ENCODE measurements at regions not wholly inside any gene's neighbourhood (a gene's known extent, or its start where the extent isn't known, plus 50 kb on each side); places are given as distances from the start of the nearest gene placed in this dataset.

GRCh38 chr6:120493505-120493904 is 840.8 kb downstream of the TBC1D32 start:
- no peak for TF ChIP-seq CTCF (conservative IDR thresholded peaks at IDR 0.05)
- H3K23ac ChIP-seq (ENCODE audit: insufficient read length, low read depth, low read length) = no peak overlapping the region
- no peak overlapping the region for H3K14ac ChIP-seq (ENCODE audit: insufficient read depth, low read length)
- H3K27me3 Mint-ChIP-seq (ENCODE audit: low read depth) = no peaks in the 10 kb centered on the region
- no peak overlapping the region for H3T11ph ChIP-seq (ENCODE audit: low read length)
- no peaks in the 10 kb centered on the region for H3K4me1 Mint-ChIP-seq
- H3K27me3 ChIP-seq (ENCODE audit: insufficient read depth, low read length) = no peaks in the 10 kb centered on the region
- no peak overlapping the region for H3K4me2 ChIP-seq (ENCODE audit: insufficient read depth, insufficient read length, low read length)
- no peaks in the 10 kb centered on the region for H3K23me2 ChIP-seq (ENCODE audit: insufficient read length, low read depth, low read length, poor library complexity, severe bottlenecking)
- no peak overlapping the region for H4K8ac ChIP-seq (replicated peaks; ENCODE audit: insufficient read length, low read depth, low read length)
- no peaks in the 10 kb centered on the region for H3K9me3 ChIP-seq (ENCODE audit: control insufficient read depth, low read depth, low read length)
- H3K79me1 ChIP-seq (ENCODE audit: insufficient read depth, low read depth, low read length, poor library complexity, severe bottlenecking) = no peaks in the 10 kb centered on the region
- no peak overlapping the region for H4K91ac ChIP-seq (ENCODE audit: insufficient read length, low read depth, low read length)
- H3K4ac ChIP-seq (ENCODE audit: low read depth, low read length) = no peak overlapping the region
- no peaks in the 10 kb centered on the region for H3K9me3 Mint-ChIP-seq
- H2AK5ac ChIP-seq (ENCODE audit: insufficient read length, low read length) = no peak overlapping the region
- H2BK20ac ChIP-seq (ENCODE audit: low read depth, low read length, poor library complexity, severe bottlenecking) = no peak overlapping the region
- H4K20me1 ChIP-seq (ENCODE audit: control insufficient read depth, insufficient read depth, insufficient read length) = no peaks in the 10 kb centered on the region
- H2AFZ ChIP-seq (ENCODE audit: low read length) = no peak overlapping the region
- no peak overlapping the region for H2BK5ac ChIP-seq (ENCODE audit: insufficient read length, low read length)
- no peak for DNase-seq
- H3K18ac ChIP-seq (ENCODE audit: insufficient read length, low read depth, low read length) = no peak overlapping the region
- no peak overlapping the region for H2BK12ac ChIP-seq (ENCODE audit: insufficient read length, low read depth, low read length)
- H3K79me2 ChIP-seq (ENCODE audit: insufficient read depth, low read length) = no peaks in the 10 kb centered on the region
- no peak overlapping the region for H3K56ac ChIP-seq (ENCODE audit: insufficient read length, low read depth, low read length)
- no peak overlapping the region for H3K27ac ChIP-seq (ENCODE audit: insufficient read length, low read depth, low read length)
- no peaks in the 10 kb centered on the region for H3K36me3 Mint-ChIP-seq (ENCODE audit: insufficient read depth in 1 of 3, low read depth in 3 of 3)
- no peak overlapping the region for H3K9ac ChIP-seq (ENCODE audit: extremely low read depth, insufficient read length, low read length)
- no peak overlapping the region for H3K4me3 Mint-ChIP-seq
- H3K27ac Mint-ChIP-seq = no peak overlapping the region
- H2BK120ac ChIP-seq (ENCODE audit: low read depth, low read length, poor library complexity, severe bottlenecking) = no peak overlapping the region
- H4K5ac ChIP-seq (ENCODE audit: insufficient read length, low read depth, low read length) = no peak overlapping the region
- no peaks in the 10 kb centered on the region for H3K4me1 ChIP-seq (ENCODE audit: insufficient read depth, low read length)
- no peak overlapping the region for H2BK15ac ChIP-seq (ENCODE audit: low read depth, low read length)

Measured in H9 (cell line).